Sigmoid colon (tissue), 6 donors: ENCODE measurements at regions not wholly inside any gene's neighbourhood (a gene's known extent, or its start where the extent isn't known, plus 50 kb on each side); places are given as distances from the start of the nearest gene placed in this dataset.

Experiments used
- DNase-seq: peaks from one replicate; pipeline ENCODE4 v3.0.0-alpha.2; 2019
- H3K27ac ChIP-seq, 4 donors: fragments of 200-600 bp; sonication (generic); one replicate each; pipeline ENCODE4 v1.5.1; 2016 to 2019; ENCODE audit warnings: mild to moderate bottlenecking in 1 of 4
- H3K27me3 ChIP-seq, 3 donors: fragments of 200-600 bp; sonication (generic); one replicate each; pipeline ENCODE4 v1.5.1; 2019; ENCODE audit warnings: mild to moderate bottlenecking in 1 of 3
- H3K36me3 ChIP-seq, 4 donors: fragments of 200-600 bp; sonication (generic); one replicate each; pipeline ENCODE4 v1.5.1; 2016 to 2019
- H3K4me1 ChIP-seq, 4 donors: fragments of 200-600 bp; sonication (generic); one replicate each; pipeline ENCODE4 v1.5.1; 2017 to 2019
- H3K4me3 ChIP-seq, 4 donors: fragments of 200-600 bp; sonication (generic); one replicate each; pipeline ENCODE4 v1.5.1; 2017 to 2019; ENCODE audit warnings: mild to moderate bottlenecking in 2 of 4, moderate library complexity in 1 of 4
- H3K9me3 ChIP-seq, 4 donors: fragments of 200-600 bp in 3 of 4; sonication (generic) in 3 of 4; one replicate each; pipeline versions ENCODE4 v1.5.1 to v1.6.1; 2013 to 2019
- EP300 ChIP-seq, 4 donors: sonication (generic); formaldehyde crosslinking; IDR thresholded peaks; one replicate each; pipeline ENCODE4 v1.6.1; 2017; ENCODE audit warnings: antibody characterized with exemption in 4 of 4
- POLR2A ChIP-seq, 2 donors: fragments of 450-650 bp; IDR thresholded peaks; one replicate each; pipeline ENCODE4 v1.6.1; 2016; ENCODE audit warnings: antibody characterized with exemption in 2 of 2, mild to moderate bottlenecking in 2 of 2, moderate library complexity in 2 of 2
- POLR2AphosphoS5 ChIP-seq, 4 donors: sonication (generic); formaldehyde crosslinking; IDR thresholded peaks; one replicate each; pipeline ENCODE4 v1.6.1; 2017; ENCODE audit warnings: antibody characterized with exemption in 4 of 4
- WGBS, 2 donors: extraction: QIAGEN DNeasy Blood & Tissue Kit; methylation state at CpG; one replicate each; pipeline ENCODE4 v1.1.7; 2013; 5-methylcytosine and 5-hydroxymethylcytosine counted together
- intact Hi-C: fragments of 100-400 bp; cut with DNase I; formaldehyde crosslinking; loops from one replicate; pipeline ENCODE4 v1.15.1; 2023
- TF ChIP-seq, protein P1 (sequence below), 4 experiments: fragments of 450-650 bp in 3 of 4; fragments of 200-600 bp in 1 of 4; IDR thresholded peaks; one replicate each; pipeline ENCODE4 v1.5.1; 2016 to 2019; ENCODE audit warnings: antibody characterized with exemption in 4 of 4, mild to moderate bottlenecking in 3 of 4, moderate library complexity in 2 of 4
- donor health status: healthy with polysubstance abuse.
- donor health status: healthy.

GRCh38 chr17:65355246-65355645 lies 206.2 kb downstream of the AXIN2 start:
- Histone ChIP-seq H3K4me1 (no peaks in the 10 kb centered on the region), H3K27me3 (no peaks in the 10 kb centered on the region), H3K4me3 (no peak overlapping the region), H3K9me3 (no peaks in the 10 kb centered on the region), H3K27ac (no peak overlapping the region), H3K36me3 (no peaks in the 10 kb centered on the region)
- TF ChIP-seq POLR2AphosphoS5 (IDR thresholded peaks at IDR 0.05) (no peak), POLR2A (IDR thresholded peaks at IDR 0.05) (no peak), EP300 (IDR thresholded peaks at IDR 0.05) (no peak)
- TF ChIP-seq, protein P1, sequence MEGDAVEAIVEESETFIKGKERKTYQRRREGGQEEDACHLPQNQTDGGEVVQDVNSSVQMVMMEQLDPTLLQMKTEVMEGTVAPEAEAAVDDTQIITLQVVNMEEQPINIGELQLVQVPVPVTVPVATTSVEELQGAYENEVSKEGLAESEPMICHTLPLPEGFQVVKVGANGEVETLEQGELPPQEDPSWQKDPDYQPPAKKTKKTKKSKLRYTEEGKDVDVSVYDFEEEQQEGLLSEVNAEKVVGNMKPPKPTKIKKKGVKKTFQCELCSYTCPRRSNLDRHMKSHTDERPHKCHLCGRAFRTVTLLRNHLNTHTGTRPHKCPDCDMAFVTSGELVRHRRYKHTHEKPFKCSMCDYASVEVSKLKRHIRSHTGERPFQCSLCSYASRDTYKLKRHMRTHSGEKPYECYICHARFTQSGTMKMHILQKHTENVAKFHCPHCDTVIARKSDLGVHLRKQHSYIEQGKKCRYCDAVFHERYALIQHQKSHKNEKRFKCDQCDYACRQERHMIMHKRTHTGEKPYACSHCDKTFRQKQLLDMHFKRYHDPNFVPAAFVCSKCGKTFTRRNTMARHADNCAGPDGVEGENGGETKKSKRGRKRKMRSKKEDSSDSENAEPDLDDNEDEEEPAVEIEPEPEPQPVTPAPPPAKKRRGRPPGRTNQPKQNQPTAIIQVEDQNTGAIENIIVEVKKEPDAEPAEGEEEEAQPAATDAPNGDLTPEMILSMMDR (IDR thresholded peaks at IDR 0.05), result no peak
- intact Hi-C loops, result no loop called here
- WGBS, 2 donors, result 50 to 71% methylated on average over 4 of the region's 4 CpGs
- no peak for DNase-seq

- intact Hi-C loops, result no loop called here
These were observed 211.5 kb downstream of the AXIN2 start for GRCh38 chr17:65349916-65350315.

GRCh38 chr17:65346166-65346565 lies 209.0 kb downstream of the RGS9 start:
- 77 to 84% methylated on average over 2 of the region's 2 CpGs for WGBS, 2 donors
- no peaks in the 10 kb centered on the region for H3K9me3 ChIP-seq
- no peaks in the 10 kb centered on the region for H3K36me3 ChIP-seq
- no peak for DNase-seq
- intact Hi-C loops, result no loop called here
- H3K27ac ChIP-seq, result no peak overlapping the region
- H3K4me3 ChIP-seq, result no peak overlapping the region
- TF ChIP-seq, protein P1 (IDR thresholded peaks at IDR 0.05), result no peak
- no peak for TF ChIP-seq POLR2A (IDR thresholded peaks at IDR 0.05)
- no peak for TF ChIP-seq EP300 (IDR thresholded peaks at IDR 0.05)
- TF ChIP-seq POLR2AphosphoS5 (IDR thresholded peaks at IDR 0.05), result no peak
- H3K27me3 ChIP-seq, result no peaks in the 10 kb centered on the region
- no peaks in the 10 kb centered on the region for H3K4me1 ChIP-seq

More at GRCh38 chr17:65349916-65350315, 211.5 kb downstream of the AXIN2 start:
- no peaks in the 10 kb centered on the region for H3K9me3 ChIP-seq
- H3K27ac ChIP-seq, result no peak overlapping the region
- 72 to 89% methylated on average over 1 of the region's 1 CpG for WGBS, 2 donors
- no peak overlapping the region for H3K4me3 ChIP-seq
- H3K36me3 ChIP-seq, result no peaks in the 10 kb centered on the region
- no peak for DNase-seq
- no peaks in the 10 kb centered on the region for H3K27me3 ChIP-seq
- H3K4me1 ChIP-seq, result no peaks in the 10 kb centered on the region
- TF ChIP-seq POLR2A (IDR thresholded peaks at IDR 0.05) (no peak), POLR2AphosphoS5 (IDR thresholded peaks at IDR 0.05) (no peak), EP300 (IDR thresholded peaks at IDR 0.05) (no peak)
- TF ChIP-seq, protein P1 (IDR thresholded peaks at IDR 0.05), result no peak

DNA sequence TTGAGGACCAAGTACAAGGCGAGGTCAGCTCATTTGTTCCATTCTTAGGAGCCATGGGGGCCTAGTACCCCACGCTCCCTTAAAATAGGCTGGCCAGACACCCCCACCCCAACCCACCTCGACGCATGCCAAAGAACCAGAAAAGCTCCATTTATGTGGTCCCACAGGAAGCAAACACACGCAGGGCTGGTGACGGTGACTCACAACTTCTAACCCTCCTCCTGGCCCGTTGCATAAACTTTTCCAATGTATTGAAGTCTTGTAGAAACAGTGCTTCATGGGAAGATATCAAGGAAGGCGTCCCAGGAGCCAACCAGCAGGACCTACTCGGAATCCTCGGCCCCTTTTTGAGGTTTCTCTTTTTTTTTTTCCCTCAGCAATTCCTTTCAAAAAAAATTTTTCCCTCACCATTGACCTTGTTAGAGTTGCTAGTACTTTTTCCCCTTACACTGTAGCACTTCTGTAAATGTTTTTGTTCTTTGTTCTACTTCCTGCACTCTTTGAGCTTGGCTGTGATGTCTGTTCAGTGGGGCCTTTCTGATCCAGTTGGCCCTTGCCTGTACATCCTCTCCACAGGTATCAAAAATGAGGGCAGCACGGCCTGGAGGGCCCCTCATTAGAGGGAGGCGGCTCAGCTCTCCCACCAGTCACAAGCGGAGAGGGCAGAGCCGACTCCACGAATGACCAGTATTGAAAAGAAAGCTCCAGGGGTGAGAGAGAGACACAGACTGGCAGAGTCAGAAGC lies 208.3 kb downstream of the RGS9 start:
- TF ChIP-seq POLR2A (IDR thresholded peaks at IDR 0.05), result no peak
- no peak for TF ChIP-seq EP300 (IDR thresholded peaks at IDR 0.05)
- no peak for TF ChIP-seq POLR2AphosphoS5 (IDR thresholded peaks at IDR 0.05)
- TF ChIP-seq, protein P1 (IDR thresholded peaks at IDR 0.05), result no peak
- no peaks in the 10 kb centered on the region for H3K36me3 ChIP-seq
- H3K27me3 ChIP-seq, result no peaks in the 10 kb centered on the region
- intact Hi-C loops, result no loop called here
- no peak overlapping the region for H3K4me3 ChIP-seq
- no peak for DNase-seq
- H3K9me3 ChIP-seq, result peaks cover 0 to 1% (median 0%) of the 10 kb centered on the region in 4 donors
- H3K4me1 ChIP-seq, result no peaks in the 10 kb centered on the region
- 76 to 91% methylated on average over 15 of the region's 15 CpGs for WGBS, 2 donors
- no peak overlapping the region for H3K27ac ChIP-seq

GRCh38 chr17:65340401-65340800 lies 203.2 kb downstream of the RGS9 start:
- Histone ChIP-seq H3K9me3 (peaks cover 0 to 3% (median 2%) of the 10 kb centered on the region in 4 donors), H3K4me1 (no peaks in the 10 kb centered on the region), H3K27ac (no peak overlapping the region), H3K36me3 (no peaks in the 10 kb centered on the region), H3K27me3 (no peaks in the 10 kb centered on the region), H3K4me3 (no peak overlapping the region)
- intact Hi-C loops, result no loop called here
- no peak for DNase-seq
- TF ChIP-seq, protein P1 (IDR thresholded peaks at IDR 0.05), result no peak
- TF ChIP-seq POLR2AphosphoS5 (IDR thresholded peaks at IDR 0.05), result no peak
- TF ChIP-seq POLR2A (IDR thresholded peaks at IDR 0.05), result no peak
- TF ChIP-seq EP300 (IDR thresholded peaks at IDR 0.05), result no peak
